ENCODE measurements at regions not wholly inside any gene's neighbourhood (a gene's known extent, or its start where the extent isn't known, plus 50 kb on each side); places are given as distances from the start of the nearest gene placed in this dataset.

DNA sequence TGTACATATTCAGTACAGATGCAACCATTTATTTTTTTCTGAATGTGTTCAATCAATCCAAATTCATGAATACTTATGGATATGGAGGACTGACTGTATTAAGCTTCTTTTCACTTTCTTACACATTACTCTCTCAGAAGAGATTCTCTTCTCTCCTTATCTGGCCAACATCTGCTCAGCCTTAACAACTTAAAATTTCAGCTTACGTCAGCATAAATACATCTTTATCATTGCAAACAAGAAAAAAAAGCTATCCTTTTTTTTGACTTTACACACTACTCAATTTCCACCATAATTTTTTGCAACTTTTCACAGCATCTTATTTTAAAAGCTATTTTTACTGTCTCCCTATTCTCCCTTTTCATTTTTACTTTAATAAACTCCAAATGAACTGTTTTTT, 80.9 kb upstream of the POT1 start:
- Mint-ChIP-seq H3K4me3 (no peak overlapping the region), H3K27ac (no peak overlapping the region), H3K4me1 (no peaks in the 10 kb centered on the region), H3K27me3 (no peaks in the 10 kb centered on the region), H3K9me3 (ENCODE audit: low read depth) (no peaks in the 10 kb centered on the region), H3K36me3 (ENCODE audit: low read depth) (no peaks in the 10 kb centered on the region)
- no peak for DNase-seq
- intact Hi-C loops (cut with DNase I, micrococcal nuclease), result no loop called here
- ATAC-seq, result no peak
- CTCF ChIA-PET, result no interaction called here
- POLR2A ChIA-PET, result no interaction called here

DNA sequence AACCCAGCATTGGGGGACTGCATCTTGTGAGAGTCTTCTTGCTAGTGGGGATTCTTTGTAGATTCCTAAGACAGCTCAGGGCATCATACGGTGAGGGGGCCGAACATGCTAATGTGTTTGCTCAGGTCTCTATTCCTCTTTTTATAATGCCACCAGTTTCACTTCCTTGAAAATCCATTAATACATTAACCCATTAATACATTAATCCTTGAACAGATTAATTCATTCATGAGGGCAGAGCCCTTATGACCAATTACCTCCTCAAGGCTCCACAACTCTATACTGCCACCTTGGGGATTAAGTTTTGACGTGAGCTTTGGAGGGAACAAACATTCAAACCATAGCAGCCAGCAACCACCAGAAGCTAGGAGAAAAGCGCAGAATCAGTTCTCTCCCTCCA, 67.2 kb upstream of the POT1 start:
- CTCF ChIA-PET, result no interaction called here
- Mint-ChIP-seq H3K4me1 (no peaks in the 10 kb centered on the region), H3K27ac (no peak overlapping the region), H3K27me3 (no peaks in the 10 kb centered on the region), H3K9me3 (ENCODE audit: low read depth) (peaks cover 5% of the 10 kb centered on the region), H3K4me3 (no peak overlapping the region), H3K36me3 (ENCODE audit: low read depth) (no peaks in the 10 kb centered on the region)
- no peak for ATAC-seq
- POLR2A ChIA-PET, result no interaction called here
- DNase-seq, result no peak
- intact Hi-C loops (cut with DNase I, micrococcal nuclease), result no loop called here

DNA sequence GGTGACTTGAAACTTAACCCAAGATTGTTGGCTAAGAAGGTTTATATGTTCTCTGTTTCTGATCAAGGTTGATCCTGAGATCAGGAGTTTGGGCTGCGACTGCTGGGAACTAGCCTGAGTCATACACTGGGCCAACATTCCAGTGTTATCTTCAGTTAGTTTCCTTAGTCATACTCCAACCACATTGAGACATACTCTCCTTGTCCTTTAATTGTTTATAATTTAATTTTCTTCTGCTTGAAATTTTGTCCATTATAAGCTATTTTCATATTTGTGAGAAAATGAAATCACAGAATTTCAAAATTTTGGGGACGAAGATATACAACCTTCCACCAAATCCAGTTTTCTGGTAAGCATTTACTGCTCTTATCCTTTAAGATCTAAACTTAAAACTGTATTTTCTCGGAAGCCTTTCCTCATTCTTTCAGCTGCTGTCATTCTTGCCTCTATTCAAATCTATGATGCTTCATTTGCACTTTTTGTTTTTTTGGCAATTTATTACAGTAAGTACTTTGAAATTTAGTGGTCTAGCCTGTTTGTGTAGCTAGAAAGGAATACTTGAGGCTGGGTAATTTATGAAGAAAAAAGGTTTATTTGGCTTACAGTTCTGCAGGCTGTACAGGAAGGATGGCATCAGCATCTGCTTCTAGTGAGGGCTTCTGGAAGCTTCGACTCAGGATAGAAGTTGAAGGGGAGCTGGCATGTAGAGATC, 63.4 kb upstream of the POT1 start:
- ATAC-seq, result no peak
- H3K4me1 Mint-ChIP-seq, result no peaks in the 10 kb centered on the region
- intact Hi-C loops (cut with DNase I, micrococcal nuclease), result no loop called here
- POLR2A ChIA-PET, result no interaction called here
- CTCF ChIA-PET, result no interaction called here
- H3K4me3 Mint-ChIP-seq, result no peak overlapping the region
- H3K27ac Mint-ChIP-seq, result no peak overlapping the region
- no peaks in the 10 kb centered on the region for H3K36me3 Mint-ChIP-seq (ENCODE audit: low read depth)
- H3K27me3 Mint-ChIP-seq, result no peaks in the 10 kb centered on the region
- H3K9me3 Mint-ChIP-seq (ENCODE audit: low read depth), result peaks cover 2% of the 10 kb centered on the region
- no peak for DNase-seq

DNA sequence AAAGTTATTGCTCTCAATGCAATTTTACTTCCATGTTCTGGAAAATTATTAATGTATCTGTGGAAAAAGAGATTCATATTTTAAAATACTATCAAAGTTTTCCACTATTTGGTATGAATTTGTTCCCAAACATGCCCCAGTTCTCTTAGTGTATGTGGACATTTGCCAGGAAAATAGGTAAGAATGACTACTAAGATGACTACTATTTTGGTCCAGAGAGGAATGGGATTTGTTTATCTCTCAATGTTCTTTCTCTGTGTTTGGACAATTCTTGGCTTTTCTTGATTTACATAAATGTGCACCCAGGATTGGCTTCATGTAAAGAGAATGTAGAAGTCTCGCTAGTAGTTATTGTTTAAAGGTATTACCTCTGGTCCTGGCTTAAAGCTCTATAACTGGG, 60.3 kb upstream of the POT1 start:
- ATAC-seq, result no peak
- intact Hi-C loops (cut with DNase I, micrococcal nuclease), result no loop called here
- CTCF ChIA-PET, result no interaction called here

More for the DNA sequence above, 60.3 kb upstream of the POT1 start:
- Mint-ChIP-seq H3K9me3 (ENCODE audit: low read depth) (no peaks in the 10 kb centered on the region), H3K4me1 (no peaks in the 10 kb centered on the region), H3K27me3 (no peaks in the 10 kb centered on the region), H3K4me3 (no peak overlapping the region), H3K27ac (no peak overlapping the region), H3K36me3 (ENCODE audit: low read depth) (no peaks in the 10 kb centered on the region)
- DNase-seq, result no peak
- POLR2A ChIA-PET, result no interaction called here

Data from activated CD4-positive, alpha-beta T cell treated with anti-CD3 and anti-CD28 coated beads for 36 hours (primary cell).